Left lung (tissue), 4 donors: ENCODE measurements at regions not wholly inside any gene's neighbourhood (a gene's known extent, or its start where the extent isn't known, plus 50 kb on each side); places are given as distances from the start of the nearest gene placed in this dataset.
"Not testable (repeated sequence)": the region's sequence is repeated elsewhere in the genome, so short reads cannot be mapped to it uniquely, and the experiment has no call there.

Source experiments
- ATAC-seq: fragments of 200-7000 bp; cut with Tn5 transposase; one replicate; pipeline ENCODE4 v1.9.1; 2020; ENCODE audit warnings: moderate library complexity
- DNase-seq, 4 donors: peaks; one replicate each; pipeline ENCODE4 v3.0.0-alpha.2; 2013 to 2020
- H3K27ac ChIP-seq, 2 donors: fragments of 200-600 bp; sonication (generic) in 1 of 2; one replicate each; pipeline versions ENCODE4 v1.5.0 to v1.8.0; 2020 to 2021
- H3K27me3 ChIP-seq, 2 donors: fragments of 200-600 bp; sonication (generic) in 1 of 2; one replicate each; pipeline versions ENCODE4 v1.5.0 to v1.8.0; 2020 to 2021
- H3K36me3 ChIP-seq, 2 donors: fragments of 200-600 bp; sonication (generic) in 1 of 2; one replicate each; pipeline versions ENCODE4 v1.5.0 to v1.8.0; 2020 to 2021
- H3K4me1 ChIP-seq, 2 donors: fragments of 200-600 bp; one replicate each; pipeline ENCODE4 v1.8.0; 2021
- H3K4me3 ChIP-seq, 2 donors: fragments of 200-600 bp; sonication (generic) in 1 of 2; one replicate each; pipeline versions ENCODE4 v1.5.0 to v1.8.0; 2020 to 2021; ENCODE audit warnings: mild to moderate bottlenecking in 1 of 2
- H3K9me3 ChIP-seq, 2 donors: fragments of 200-600 bp; sonication (generic) in 1 of 2; one replicate each; pipeline versions ENCODE4 v1.5.0 to v1.8.0; 2020 to 2021
- intact Hi-C, 2 donors: fragments of 100-400 bp; cut with DNase I; formaldehyde crosslinking; loops; one replicate each; pipeline versions ENCODE4 v1.11.2 to v1.14.2; 2022
- TF ChIP-seq, protein P1 (sequence below), 2 donors: fragments of 200-600 bp; sonication (generic) in 1 of 2; IDR thresholded peaks; one replicate each; pipeline versions ENCODE4 v1.5.0 to v1.8.0; 2021; ENCODE audit warnings: antibody characterized with exemption in 2 of 2
- donor health status: DM: no; HTN: yes; CAD: no.
- donor health status: DM: no; HTN: no; CAD: no.

DNA sequence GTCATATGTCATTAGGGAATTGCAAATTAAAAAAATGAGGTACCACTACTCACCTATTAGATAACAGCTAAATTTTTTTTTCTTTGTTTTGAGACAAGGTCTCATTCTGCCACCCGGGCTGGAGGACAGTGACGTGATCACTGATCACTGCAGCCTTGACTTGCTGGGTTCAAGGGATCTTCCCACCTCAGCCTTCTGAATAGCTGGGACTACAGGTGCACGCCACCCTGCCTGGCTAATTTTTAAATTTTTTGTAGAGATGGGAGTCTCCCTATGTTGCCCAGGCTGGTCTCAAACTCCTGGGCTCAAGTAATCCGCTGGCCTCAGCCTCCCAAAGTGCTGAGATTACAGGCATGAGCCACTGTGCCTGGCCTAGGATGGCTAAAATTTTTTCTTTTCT, 57.1 kb upstream of the NCOA3 start:
- intact Hi-C loops: no loop called here
- TF ChIP-seq, protein P1, sequence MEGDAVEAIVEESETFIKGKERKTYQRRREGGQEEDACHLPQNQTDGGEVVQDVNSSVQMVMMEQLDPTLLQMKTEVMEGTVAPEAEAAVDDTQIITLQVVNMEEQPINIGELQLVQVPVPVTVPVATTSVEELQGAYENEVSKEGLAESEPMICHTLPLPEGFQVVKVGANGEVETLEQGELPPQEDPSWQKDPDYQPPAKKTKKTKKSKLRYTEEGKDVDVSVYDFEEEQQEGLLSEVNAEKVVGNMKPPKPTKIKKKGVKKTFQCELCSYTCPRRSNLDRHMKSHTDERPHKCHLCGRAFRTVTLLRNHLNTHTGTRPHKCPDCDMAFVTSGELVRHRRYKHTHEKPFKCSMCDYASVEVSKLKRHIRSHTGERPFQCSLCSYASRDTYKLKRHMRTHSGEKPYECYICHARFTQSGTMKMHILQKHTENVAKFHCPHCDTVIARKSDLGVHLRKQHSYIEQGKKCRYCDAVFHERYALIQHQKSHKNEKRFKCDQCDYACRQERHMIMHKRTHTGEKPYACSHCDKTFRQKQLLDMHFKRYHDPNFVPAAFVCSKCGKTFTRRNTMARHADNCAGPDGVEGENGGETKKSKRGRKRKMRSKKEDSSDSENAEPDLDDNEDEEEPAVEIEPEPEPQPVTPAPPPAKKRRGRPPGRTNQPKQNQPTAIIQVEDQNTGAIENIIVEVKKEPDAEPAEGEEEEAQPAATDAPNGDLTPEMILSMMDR (IDR thresholded peaks at IDR 0.05): no peak
- Histone ChIP-seq H3K27me3 (no peaks in the 10 kb centered on the region), H3K4me3 (no peak overlapping the region), H3K4me1 (no peaks in the 10 kb centered on the region), H3K36me3 (no peaks in the 10 kb centered on the region), H3K27ac (no peak overlapping the region), H3K9me3 (no peaks in the 10 kb centered on the region)
- DNase-seq (no peak), ATAC-seq (no peak)

DNA sequence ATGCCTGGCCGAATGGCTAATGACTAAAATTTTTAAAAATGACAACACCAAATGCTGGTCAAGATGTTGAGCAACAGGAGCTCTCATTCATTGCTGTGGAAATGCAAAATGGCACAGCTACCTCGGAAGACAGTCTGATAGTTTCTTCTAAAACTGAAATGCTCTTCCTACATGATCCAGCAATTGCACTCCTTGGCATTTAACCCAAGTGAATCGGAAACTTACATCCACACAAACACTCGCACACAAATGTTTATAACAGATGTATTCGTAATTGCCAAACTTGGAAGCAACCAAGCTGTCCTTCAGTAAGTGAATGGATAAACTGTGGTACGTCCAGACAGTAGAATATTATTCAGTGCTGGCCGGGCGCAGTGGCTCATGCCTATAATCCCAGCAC, 56.4 kb upstream of the NCOA3 start:
- no peaks in the 10 kb centered on the region for H3K4me1 ChIP-seq
- H3K4me3 ChIP-seq: no peak overlapping the region
- TF ChIP-seq, protein P1 (IDR thresholded peaks at IDR 0.05): no peak
- H3K27ac ChIP-seq: no peak overlapping the region
- H3K36me3 ChIP-seq: no peaks in the 10 kb centered on the region
- no peak for DNase-seq
- intact Hi-C loops: no loop called here
- H3K27me3 ChIP-seq: no peaks in the 10 kb centered on the region
- H3K9me3 ChIP-seq: no peaks in the 10 kb centered on the region
- ATAC-seq: no peak

DNA sequence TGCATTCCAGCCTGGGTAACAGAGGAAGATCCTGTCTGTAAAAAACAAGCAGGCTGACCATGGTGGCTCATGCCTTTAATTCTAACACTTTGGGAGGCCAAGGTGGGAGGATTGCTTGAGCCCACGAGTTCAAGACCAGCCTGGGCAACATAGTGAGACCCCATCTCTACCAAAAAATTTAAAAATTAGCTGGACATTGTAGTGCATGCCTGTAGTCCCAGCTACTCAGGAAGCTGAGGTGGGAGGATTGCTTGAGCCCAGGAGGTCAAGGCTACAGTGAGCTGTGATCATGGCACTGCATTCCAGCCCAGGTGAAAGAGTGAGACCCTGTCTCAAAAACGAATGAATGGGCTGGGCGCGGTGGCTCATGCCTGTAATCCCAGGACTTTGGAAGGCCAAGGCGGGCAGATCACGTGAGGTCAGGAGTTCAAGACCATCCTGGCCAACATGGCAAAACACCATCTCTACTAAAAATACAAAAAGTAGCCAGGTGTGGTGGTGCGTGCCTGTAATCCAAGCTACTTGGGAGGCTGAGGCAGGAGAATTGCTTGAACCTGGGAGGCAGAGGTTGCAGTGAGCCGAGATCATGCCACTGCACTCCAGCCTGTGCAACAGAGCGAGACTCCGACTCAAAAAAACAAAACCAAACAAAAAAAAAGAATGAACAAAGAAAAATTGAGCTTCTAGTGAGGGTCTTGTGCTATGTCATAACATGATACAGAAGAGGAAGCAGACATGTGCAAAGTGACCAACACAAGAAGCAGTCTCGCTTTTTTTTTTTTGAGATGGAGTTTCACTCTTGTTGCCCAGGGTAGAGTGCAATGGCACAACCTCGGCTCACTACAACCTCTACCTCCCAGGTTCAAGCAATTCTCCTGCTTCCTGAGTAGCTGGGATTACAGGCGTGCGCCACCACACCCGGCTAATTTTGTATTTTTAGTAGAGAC, 54.1 kb upstream of the NCOA3 start:
- H3K4me1 ChIP-seq, H3K27me3 ChIP-seq, ATAC-seq, H3K36me3 ChIP-seq, intact Hi-C loops, H3K4me3 ChIP-seq, H3K27ac ChIP-seq, DNase-seq, H3K9me3 ChIP-seq: not testable (repeated sequence)

DNA sequence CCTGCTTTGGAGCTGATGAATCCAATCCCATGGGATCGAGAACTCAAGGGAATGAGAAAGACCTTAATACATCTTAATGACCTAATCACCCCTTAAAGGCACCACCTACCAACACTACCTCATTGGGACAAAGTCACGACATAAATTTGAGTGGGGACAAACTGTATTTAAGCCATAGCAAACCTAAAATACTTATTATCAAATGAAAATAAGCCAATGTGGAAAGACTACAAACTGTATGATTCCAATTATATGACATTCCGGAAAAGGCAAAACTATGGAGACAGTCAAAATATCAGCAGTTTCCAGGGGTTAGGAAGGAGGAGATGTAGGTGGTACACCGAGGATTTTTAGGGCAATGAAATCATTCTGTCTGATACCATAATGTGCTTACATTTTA, 53.3 kb upstream of the NCOA3 start:
- Histone ChIP-seq H3K36me3 (no peaks in the 10 kb centered on the region), H3K4me3 (no peak overlapping the region), H3K4me1 (no peaks in the 10 kb centered on the region), H3K27ac (no peak overlapping the region), H3K27me3 (no peaks in the 10 kb centered on the region), H3K9me3 (no peaks in the 10 kb centered on the region)
- TF ChIP-seq, protein P1 (IDR thresholded peaks at IDR 0.05): no peak
- intact Hi-C loops: no loop called here
- DNase-seq: no peak
- ATAC-seq: no peak

DNA sequence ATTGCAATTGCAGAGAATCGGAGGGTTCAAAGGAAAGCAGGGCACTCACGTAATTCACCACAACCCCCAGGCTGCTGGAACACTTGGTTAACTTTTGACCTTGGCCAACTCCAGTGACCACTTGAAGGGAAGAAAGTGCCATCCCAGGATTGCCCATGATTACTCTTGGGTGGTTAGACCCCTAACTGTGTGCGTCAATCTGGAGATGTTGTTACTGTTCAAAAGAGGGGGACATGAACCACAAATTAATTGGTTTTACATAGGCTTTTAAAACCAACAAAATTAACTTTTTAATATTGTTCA, 50.1 kb upstream of the NCOA3 start:
- no peaks in the 10 kb centered on the region for H3K36me3 ChIP-seq
- no peak overlapping the region for H3K27ac ChIP-seq
- peaks cover 0 to 10% of the 10 kb centered on the region in 2 donors for H3K4me1 ChIP-seq
- intact Hi-C loops: no loop called here
- no peaks in the 10 kb centered on the region for H3K27me3 ChIP-seq
- no peaks in the 10 kb centered on the region for H3K9me3 ChIP-seq
- TF ChIP-seq, protein P1 (IDR thresholded peaks at IDR 0.05): no peak
- ATAC-seq (no peak), DNase-seq (no peak)
- no peak overlapping the region for H3K4me3 ChIP-seq
